Parathyroid adenoma (tissue), 2 donors: ENCODE measurements at regions not wholly inside any gene's neighbourhood (a gene's known extent, or its start where the extent isn't known, plus 50 kb on each side); places are given as distances from the start of the nearest gene placed in this dataset.

Source experiments
- H2AFZ ChIP-seq: fragments of 300-600 bp; sonication (generic); one replicate; pipeline ENCODE4 v1.7.0; 2017; ENCODE audit warnings: antibody characterized with exemption, mild to moderate bottlenecking
- H3K27ac ChIP-seq: fragments of 300-600 bp; sonication (generic); one replicate; pipeline ENCODE4 v1.7.0; 2017
- H3K27me3 ChIP-seq: fragments of 300-600 bp; sonication (generic); one replicate; pipeline ENCODE4 v1.7.0; 2017; ENCODE audit warnings: low read length; ENCODE audit not compliant: control insufficient read depth, insufficient read depth
- H3K36me3 ChIP-seq: fragments of 300-600 bp; sonication (generic); one replicate; pipeline ENCODE4 v1.7.0; 2017; ENCODE audit warnings: low read length; ENCODE audit not compliant: control insufficient read depth, insufficient read depth
- H3K4me1 ChIP-seq: fragments of 300-600 bp; sonication (generic); one replicate; pipeline ENCODE4 v1.7.0; 2017; ENCODE audit warnings: control low read depth
- H3K4me2 ChIP-seq: fragments of 300-600 bp; sonication (generic); one replicate; pipeline ENCODE4 v1.7.0; 2017; ENCODE audit warnings: low read length
- H3K4me3 ChIP-seq: fragments of 300-600 bp; sonication (generic); one replicate; pipeline ENCODE4 v1.7.0; 2017; ENCODE audit warnings: low read depth, low read length
- H3K79me2 ChIP-seq: fragments of 300-600 bp; sonication (generic); one replicate; pipeline ENCODE4 v1.7.0; 2017; ENCODE audit warnings: control low read depth
- H3K9ac ChIP-seq: fragments of 300-600 bp; sonication (generic); one replicate; pipeline ENCODE4 v1.7.0; 2017; ENCODE audit warnings: mild to moderate bottlenecking
- H3K9me3 ChIP-seq: fragments of 300-600 bp; sonication (generic); one replicate; pipeline ENCODE4 v1.7.0; 2017; ENCODE audit warnings: low read length; ENCODE audit not compliant: control insufficient read depth
- CTCF ChIP-seq: fragments of 300-600 bp; sonication (generic); IDR thresholded peaks from one replicate; pipeline ENCODE4 v1.7.0; 2017; ENCODE audit warnings: antibody characterized with exemption, mild to moderate bottlenecking
- donor health status: primary hyperparathyroidism.

GRCh38 chr15:35934383-35935049 lies 388.6 kb upstream of the DPH6 start:
- Histone ChIP-seq H3K79me2 (no peaks in the 10 kb centered on the region), H3K4me3 (no peak overlapping the region), H3K9ac (no peak overlapping the region), H3K27me3 (no peaks in the 10 kb centered on the region), H3K9me3 (no peaks in the 10 kb centered on the region), H3K27ac (no peak overlapping the region), H3K4me1 (no peaks in the 10 kb centered on the region), H3K36me3 (no peaks in the 10 kb centered on the region), H3K4me2 (no peak overlapping the region), H2AFZ (no peak overlapping the region)
- TF ChIP-seq CTCF, result no peak

GRCh38 chr15:35936284-35936683 lies 390.3 kb upstream of the DPH6 start:
- no peak overlapping the region for H3K27ac ChIP-seq
- H3K4me3 ChIP-seq, result no peak overlapping the region
- no peak overlapping the region for H3K9ac ChIP-seq
- H3K4me2 ChIP-seq, result no peak overlapping the region
- no peaks in the 10 kb centered on the region for H3K9me3 ChIP-seq
- no peaks in the 10 kb centered on the region for H3K36me3 ChIP-seq
- no peaks in the 10 kb centered on the region for H3K27me3 ChIP-seq
- H3K79me2 ChIP-seq, result no peaks in the 10 kb centered on the region
- no peak overlapping the region for H2AFZ ChIP-seq
- TF ChIP-seq CTCF, result no peak
- H3K4me1 ChIP-seq, result no peaks in the 10 kb centered on the region

- no peak for TF ChIP-seq CTCF
- H3K79me2 ChIP-seq, result no peaks in the 10 kb centered on the region
- H3K9ac ChIP-seq, result no peak overlapping the region
Observed at GRCh38 chr15:35937380-35937779, 391.4 kb upstream of the DPH6 start.

GRCh38 chr15:35944945-35945585 lies 399.1 kb upstream of the DPH6 start:
- Histone ChIP-seq H3K4me1 (no peaks in the 10 kb centered on the region), H3K9me3 (no peaks in the 10 kb centered on the region), H3K4me2 (no peak overlapping the region), H3K36me3 (no peaks in the 10 kb centered on the region), H3K79me2 (no peaks in the 10 kb centered on the region), H3K27ac (no peak overlapping the region), H3K27me3 (no peaks in the 10 kb centered on the region), H3K9ac (no peak overlapping the region), H2AFZ (no peak overlapping the region), H3K4me3 (no peak overlapping the region)
- TF ChIP-seq CTCF, result no peak

More at GRCh38 chr15:35937380-35937779, 391.4 kb upstream of the DPH6 start:
- Histone ChIP-seq H3K4me3 (no peak overlapping the region), H3K27me3 (no peaks in the 10 kb centered on the region), H3K36me3 (no peaks in the 10 kb centered on the region), H3K9me3 (no peaks in the 10 kb centered on the region), H3K27ac (no peak overlapping the region), H3K4me1 (no peaks in the 10 kb centered on the region), H2AFZ (no peak overlapping the region), H3K4me2 (no peak overlapping the region)

- Histone ChIP-seq H3K4me1 (no peaks in the 10 kb centered on the region), H3K9ac (no peak overlapping the region), H2AFZ (no peak overlapping the region), H3K9me3 (no peaks in the 10 kb centered on the region), H3K36me3 (no peaks in the 10 kb centered on the region), H3K79me2 (no peaks in the 10 kb centered on the region), H3K4me2 (no peak overlapping the region), H3K27me3 (no peaks in the 10 kb centered on the region), H3K4me3 (no peak overlapping the region), H3K27ac (no peak overlapping the region)
- TF ChIP-seq CTCF, result no peak
Observed at GRCh38 chr15:35953424-35953823, 407.5 kb upstream of the DPH6 start.
